ENCODE measurements at regions not wholly inside any gene's neighbourhood (a gene's known extent, or its start where the extent isn't known, plus 50 kb on each side); places are given as distances from the start of the nearest gene placed in this dataset.
"Not testable (repeated sequence)": the region's sequence is repeated elsewhere in the genome, so short reads cannot be mapped to it uniquely, and the experiment has no call there.

- DNase-seq (ENCODE audit: insufficient read length, low spot score); FAIRE-seq: not testable (repeated sequence)
Measured at GRCh38 chr2:89198026-89198425, 506.6 kb downstream of the RPIA start.

- DNase-seq (ENCODE audit: insufficient read length, low spot score); FAIRE-seq: not testable (repeated sequence)
Measured at GRCh38 chr2:89199453-89200246, 508.2 kb downstream of the RPIA start.

- FAIRE-seq; DNase-seq (ENCODE audit: insufficient read length, low spot score): not testable (repeated sequence)
Measured at GRCh38 chr2:89200247-89200527, 508.7 kb downstream of the RPIA start.

- not testable (repeated sequence) for FAIRE-seq
Measured at GRCh38 chr2:89202518-89202917, 511.0 kb downstream of the RPIA start.

GRCh38 chr2:89205153-89205552, 513.7 kb downstream of the RPIA start:
- peak; percentile 0 for DNase-seq (ENCODE audit: insufficient read length, low spot score)
- not testable (repeated sequence) for FAIRE-seq

More at GRCh38 chr2:89202518-89202917, 511.0 kb downstream of the RPIA start:
- not testable (repeated sequence) for DNase-seq (ENCODE audit: insufficient read length, low spot score)

GRCh38 chr2:89208144-89208932, 516.9 kb downstream of the RPIA start:
- FAIRE-seq; DNase-seq (ENCODE audit: insufficient read length, low spot score): not testable (repeated sequence)

- not testable (repeated sequence) for DNase-seq (ENCODE audit: insufficient read length, low spot score); FAIRE-seq
Measured at GRCh38 chr2:89213151-89213550, 521.7 kb downstream of the RPIA start.

GRCh38 chr2:89213811-89214210, 522.3 kb downstream of the RPIA start:
- FAIRE-seq; DNase-seq (ENCODE audit: insufficient read length, low spot score): not testable (repeated sequence)

- FAIRE-seq; DNase-seq (ENCODE audit: insufficient read length, low spot score): not testable (repeated sequence)
Measured at GRCh38 chr2:89221474-89221873, 530.0 kb downstream of the RPIA start.

GRCh38 chr2:89222063-89222732, 530.7 kb downstream of the RPIA start:
- DNase-seq (ENCODE audit: insufficient read length, low spot score) = not testable (repeated sequence)
- peak; percentile 18 for FAIRE-seq

- DNase-seq (ENCODE audit: insufficient read length, low spot score); FAIRE-seq: not testable (repeated sequence)
Measured at GRCh38 chr2:89224803-89225202, 533.3 kb downstream of the RPIA start.

- DNase-seq (ENCODE audit: insufficient read length, low spot score); FAIRE-seq: not testable (repeated sequence)
Measured at GRCh38 chr2:89229979-89230378, 538.5 kb downstream of the RPIA start.

- not testable (repeated sequence) for DNase-seq (ENCODE audit: insufficient read length, low spot score); FAIRE-seq
Measured at GRCh38 chr2:89231241-89231640, 539.8 kb downstream of the RPIA start.

- FAIRE-seq = not testable (repeated sequence)
Measured at GRCh38 chr2:89233931-89234330, 542.5 kb downstream of the RPIA start.

GRCh38 chr2:89234818-89235466, 543.5 kb downstream of the RPIA start:
- FAIRE-seq; DNase-seq (ENCODE audit: insufficient read length, low spot score): not testable (repeated sequence)

More at GRCh38 chr2:89233931-89234330, 542.5 kb downstream of the RPIA start:
- not testable (repeated sequence) for DNase-seq (ENCODE audit: insufficient read length, low spot score)

- not testable (repeated sequence) for FAIRE-seq; DNase-seq (ENCODE audit: insufficient read length, low spot score)
Measured at GRCh38 chr2:89236832-89237450, 545.5 kb downstream of the RPIA start.

- not testable (repeated sequence) for DNase-seq (ENCODE audit: insufficient read length, low spot score); FAIRE-seq
Measured at GRCh38 chr2:89237783-89238182, 546.3 kb downstream of the RPIA start.

GRCh38 chr2:89243114-89243700, 551.7 kb downstream of the RPIA start:
- peak; percentile 92 for FAIRE-seq
- not testable (repeated sequence) for DNase-seq (ENCODE audit: insufficient read length, low spot score)

GRCh38 chr2:89244407-89244806, 552.9 kb downstream of the RPIA start:
- DNase-seq (ENCODE audit: insufficient read length, low spot score); FAIRE-seq: not testable (repeated sequence)

Measured in GM19239 (cell line).